T-cell (primary cell): ENCODE measurements at regions not wholly inside any gene's neighbourhood (a gene's known extent, or its start where the extent isn't known, plus 50 kb on each side); places are given as distances from the start of the nearest gene placed in this dataset.

Experiments
- ATAC-seq, 4 experiments: fragments of 200-7000 bp in 3 of 4; fragments of 150-1000 bp in 1 of 4; cut with Tn5 transposase; replicated peaks in 1 of 4; 1 replicate in 3 of 4; 2 replicates in 1 of 4; pipeline ENCODE4 v1.10.0; 2021; ENCODE audit warnings: moderate library complexity in 3 of 4, mild to moderate bottlenecking in 2 of 4, moderate number of reproducible peaks in 1 of 4
- CTCF ChIA-PET, 2 donors: fragments of 300-600 bp; sonication (Branson Sonifier 250); formaldehyde crosslinking; loops; one replicate each; lab custom pipeline; 2022; ENCODE audit warnings: antibody characterized with exemption in 2 of 2; lab: Charles Lee
- POLR2A ChIA-PET, 2 donors: fragments of 300-600 bp; sonication (Branson Sonifier 250); formaldehyde crosslinking; loops; one replicate each; lab custom pipeline; 2022; ENCODE audit warnings: antibody characterized with exemption in 2 of 2; lab: Charles Lee
- DNase-seq, 35 experiments: peaks; one replicate each; pipeline versions ENCODE4 v3.0.0 to v3.0.0-alpha.2; 2013 to 2023
- H3K27ac ChIP-seq: one replicate; pipeline ENCODE4 v1.5.1; 2013; ENCODE audit warnings: low read length
- H3K27me3 ChIP-seq, 2 experiments: replicated peaks in 1 of 2; 1 replicate in 1 of 2; 2 replicates in 1 of 2; pipeline versions ENCODE4 v1.6.1 to v1.7.0; 2013; ENCODE audit warnings: low read length in 1 of 2, mixed read lengths in 1 of 2; ENCODE audit not compliant: control insufficient read depth in 2 of 2, insufficient read depth in 2 of 2; ENCODE audit errors: extremely low read depth in 1 of 2
- H3K36me3 ChIP-seq, 2 donors: 1 replicate in 1 of 2; 2 replicates in 1 of 2; pipeline versions ENCODE4 v1.6.1 to v1.7.0; 2013; ENCODE audit warnings: low read length in 1 of 2; ENCODE audit not compliant: control insufficient read depth in 2 of 2, insufficient read depth in 1 of 2; ENCODE audit errors: extremely low read depth in 1 of 2
- H3K4me1 ChIP-seq, 2 experiments: 1 replicate in 1 of 2; 2 replicates in 1 of 2; pipeline versions ENCODE4 v1.6.1 to v1.7.0; 2013; ENCODE audit warnings: low read length in 2 of 2, mixed read lengths in 1 of 2; ENCODE audit not compliant: insufficient read depth in 2 of 2, control insufficient read depth in 1 of 2; ENCODE audit errors: extremely low read depth in 1 of 2
- H3K4me3 ChIP-seq, 2 donors: 1 replicate in 1 of 2; 2 replicates in 1 of 2; pipeline versions ENCODE4 v1.5.1 to v1.7.0; 2013; ENCODE audit warnings: mild to moderate bottlenecking in 2 of 2, low read length in 1 of 2, moderate library complexity in 1 of 2; ENCODE audit not compliant: control insufficient read depth in 1 of 2; ENCODE audit errors: extremely low read depth in 1 of 2
- H3K9me3 ChIP-seq: 2 replicates; pipeline ENCODE4 v1.7.0; 2013
- H3K27ac Mint-ChIP-seq, 2 donors: one replicate each; pipeline ENCODE4 v1.8.0; 2020 to 2021; ENCODE audit warnings: mild to moderate bottlenecking in 2 of 2, mixed read lengths in 2 of 2
- H3K27me3 Mint-ChIP-seq, 2 donors: one replicate each; pipeline ENCODE4 v1.8.0; 2021 to 2022; ENCODE audit warnings: mixed read lengths in 2 of 2
- H3K36me3 Mint-ChIP-seq: one replicate; pipeline ENCODE4 v1.8.0; 2021; ENCODE audit warnings: mixed read lengths
- H3K4me1 Mint-ChIP-seq, 3 donors: one replicate each; pipeline ENCODE4 v1.8.0; 2020 to 2022; ENCODE audit warnings: mixed read lengths in 3 of 3, mild to moderate bottlenecking in 1 of 3
- H3K4me3 Mint-ChIP-seq, 3 donors: one replicate each; pipeline ENCODE4 v1.8.0; 2020 to 2022; ENCODE audit warnings: mild to moderate bottlenecking in 3 of 3, mixed read lengths in 3 of 3, moderate library complexity in 3 of 3
- H3K9me3 Mint-ChIP-seq, 3 donors: one replicate each; pipeline ENCODE4 v1.8.0; 2020 to 2022; ENCODE audit warnings: mixed read lengths in 3 of 3
- WGBS: methylation state at CpG from one replicate; pipeline ENCODE4 v1.1.5; 2013; ENCODE audit warnings: missing lambda C conversion rate; ENCODE audit not compliant: insufficient coverage; 5-methylcytosine and 5-hydroxymethylcytosine counted together

- Histone ChIP-seq H3K27me3 (no peaks in the 10 kb centered on the region), H3K27ac (peak overlapping the region; percentile 88), H3K9me3 (no peaks in the 10 kb centered on the region), H3K36me3 (no peaks in the 10 kb centered on the region), H3K4me3 (peak overlapping the region in 1 of 2 donors; percentile 51), H3K4me1 (peaks cover 0 to 12% of the 10 kb centered on the region in 2 experiments)
- H3K36me3 Mint-ChIP-seq, result peaks cover 4% of the 10 kb centered on the region
- peaks cover 0 to 41% (median 0%) of the 10 kb centered on the region in 3 donors for H3K4me1 Mint-ChIP-seq
- ATAC-seq (peak in 2 of 4 experiments; percentile 73 to 81), DNase-seq (peak in 10 of 35 experiments; percentile 1 to 57 (median 8))
- CTCF ChIA-PET, result no interaction called here
- no CpG with 5 or more reads among the region's 6 CpGs for WGBS
- peak overlapping the region in 1 of 2 donors; percentile 95 for H3K27ac Mint-ChIP-seq
- peak overlapping the region in 1 of 3 donors; percentile 85 for H3K4me3 Mint-ChIP-seq
- POLR2A ChIA-PET, result interaction anchor here in 1 of 2 donors (0.5 kb wide), 1 partner anchor 111 kb away, joined by 7 read pairs; no protein-coding TSS in a partner anchor
- H3K9me3 Mint-ChIP-seq, result peaks cover 0 to 7% (median 0%) of the 10 kb centered on the region in 3 donors
- H3K27me3 Mint-ChIP-seq, result no peaks in the 10 kb centered on the region
These were observed 900.4 kb downstream of the NLGN4Y start for GRCh38 chrY:15424665-15425132.

GRCh38 chrY:15440021-15440695 is 915.8 kb downstream of the NLGN4Y start:
- peaks cover 0 to 4% (median 0%) of the 10 kb centered on the region in 3 donors for H3K9me3 Mint-ChIP-seq
- POLR2A ChIA-PET, result no interaction called here
- peaks cover 0 to 22% (median 0%) of the 10 kb centered on the region in 3 donors for H3K4me1 Mint-ChIP-seq
- ATAC-seq (no peak), DNase-seq (no peak)
- no peaks in the 10 kb centered on the region for H3K36me3 Mint-ChIP-seq
- Histone ChIP-seq H3K36me3 (no peaks in the 10 kb centered on the region), H3K4me3 (no peak overlapping the region), H3K27me3 (no peaks in the 10 kb centered on the region), H3K27ac (no peak overlapping the region), H3K4me1 (peaks cover 0 to 5% of the 10 kb centered on the region in 2 experiments), H3K9me3 (no peaks in the 10 kb centered on the region)
- no peak overlapping the region for H3K4me3 Mint-ChIP-seq
- CTCF ChIA-PET, result no interaction called here
- no peaks in the 10 kb centered on the region for H3K27me3 Mint-ChIP-seq
- H3K27ac Mint-ChIP-seq, result no peak overlapping the region
- WGBS, result no CpG with 5 or more reads among the region's 4 CpGs

- Histone ChIP-seq H3K27me3 (no peaks in the 10 kb centered on the region), H3K36me3 (no peaks in the 10 kb centered on the region), H3K27ac (no peak overlapping the region), H3K9me3 (no peaks in the 10 kb centered on the region), H3K4me3 (no peak overlapping the region), H3K4me1 (peaks cover 0 to 5% of the 10 kb centered on the region in 2 experiments)
- no peaks in the 10 kb centered on the region for H3K36me3 Mint-ChIP-seq
- CTCF ChIA-PET, result no interaction called here
- WGBS, result no CpG with 5 or more reads among the region's 8 CpGs
- peaks cover 0 to 4% (median 0%) of the 10 kb centered on the region in 3 donors for H3K9me3 Mint-ChIP-seq
- H3K4me3 Mint-ChIP-seq, result no peak overlapping the region
- ATAC-seq (no peak), DNase-seq (no peak)
- no peaks in the 10 kb centered on the region for H3K27me3 Mint-ChIP-seq
- POLR2A ChIA-PET, result no interaction called here
- peak overlapping the region in 1 of 2 donors; percentile 65 for H3K27ac Mint-ChIP-seq
- H3K4me1 Mint-ChIP-seq, result peaks cover 0 to 22% (median 0%) of the 10 kb centered on the region in 3 donors
These were observed 916.5 kb downstream of the NLGN4Y start for GRCh38 chrY:15440696-15441408.

GRCh38 chrY:15441878-15442277 is 917.5 kb downstream of the NLGN4Y start:
- no peak for ATAC-seq
- H3K27ac Mint-ChIP-seq, result no peak overlapping the region
- DNase-seq, result no peak
- peaks cover 0 to 5% of the 10 kb centered on the region in 2 experiments for H3K4me1 ChIP-seq
- CTCF ChIA-PET, result no interaction called here
- POLR2A ChIA-PET, result no interaction called here
- no peaks in the 10 kb centered on the region for H3K36me3 Mint-ChIP-seq
- peaks cover 0 to 22% (median 0%) of the 10 kb centered on the region in 3 donors for H3K4me1 Mint-ChIP-seq
- no peaks in the 10 kb centered on the region for H3K36me3 ChIP-seq
- H3K27me3 Mint-ChIP-seq, result no peaks in the 10 kb centered on the region
- no peak overlapping the region for H3K4me3 ChIP-seq
- no peak overlapping the region for H3K27ac ChIP-seq
- H3K9me3 ChIP-seq, result no peaks in the 10 kb centered on the region
- no peaks in the 10 kb centered on the region for H3K27me3 ChIP-seq
- peaks cover 0 to 4% (median 0%) of the 10 kb centered on the region in 3 donors for H3K9me3 Mint-ChIP-seq
- no CpG with 5 or more reads among the region's 1 CpG for WGBS
- no peak overlapping the region for H3K4me3 Mint-ChIP-seq

- Histone ChIP-seq H3K27ac (no peak overlapping the region), H3K27me3 (no peaks in the 10 kb centered on the region), H3K9me3 (no peaks in the 10 kb centered on the region), H3K36me3 (no peaks in the 10 kb centered on the region), H3K4me3 (no peak overlapping the region), H3K4me1 (peaks cover 0 to 4% of the 10 kb centered on the region in 2 experiments)
- H3K4me1 Mint-ChIP-seq, result peaks cover 0 to 15% (median 0%) of the 10 kb centered on the region in 3 donors
- H3K9me3 Mint-ChIP-seq, result no peaks in the 10 kb centered on the region
- 33% methylated on average over 1 of the region's 1 CpG for WGBS
- no peak overlapping the region for H3K4me3 Mint-ChIP-seq
- ATAC-seq, result no peak
- no peaks in the 10 kb centered on the region for H3K36me3 Mint-ChIP-seq
- H3K27me3 Mint-ChIP-seq, result no peaks in the 10 kb centered on the region
- CTCF ChIA-PET, result interaction anchor here in 1 of 2 donors (1.1 kb wide), 1 partner anchor 11 kb away, joined by 3 read pairs; no protein-coding TSS in a partner anchor
- POLR2A ChIA-PET, result no interaction called here
- H3K27ac Mint-ChIP-seq, result no peak overlapping the region
- DNase-seq, result no peak
These were observed 921.5 kb downstream of the NLGN4Y start for GRCh38 chrY:15445871-15446270.

- H3K27me3 Mint-ChIP-seq, result no peaks in the 10 kb centered on the region
- H3K4me1 ChIP-seq, result no peaks in the 10 kb centered on the region
- no peak overlapping the region for H3K4me3 ChIP-seq
- no peaks in the 10 kb centered on the region for H3K36me3 ChIP-seq
- H3K27ac ChIP-seq, result no peak overlapping the region
- no peaks in the 10 kb centered on the region for H3K9me3 ChIP-seq
- no peak overlapping the region for H3K4me3 Mint-ChIP-seq
- DNase-seq, result no peak
- CTCF ChIA-PET, result no interaction called here
- H3K9me3 Mint-ChIP-seq, result no peaks in the 10 kb centered on the region
- ATAC-seq, result no peak
- no peaks in the 10 kb centered on the region for H3K27me3 ChIP-seq
- H3K36me3 Mint-ChIP-seq, result no peaks in the 10 kb centered on the region
- peaks cover 0 to 5% (median 0%) of the 10 kb centered on the region in 3 donors for H3K4me1 Mint-ChIP-seq
- POLR2A ChIA-PET, result no interaction called here
- no peak overlapping the region for H3K27ac Mint-ChIP-seq
These were observed 922.5 kb downstream of the NLGN4Y start for GRCh38 chrY:15446861-15447260.
